Sigmoid colon (tissue), 6 donors: ENCODE measurements at regions not wholly inside any gene's neighbourhood (a gene's known extent, or its start where the extent isn't known, plus 50 kb on each side); places are given as distances from the start of the nearest gene placed in this dataset.

ENCODE experiments used
- DNase-seq: peaks from one replicate; pipeline ENCODE4 v3.0.0-alpha.2; 2019
- H3K27ac ChIP-seq, 4 donors: fragments of 200-600 bp; sonication (generic); one replicate each; pipeline ENCODE4 v1.5.1; 2016 to 2019; ENCODE audit warnings: mild to moderate bottlenecking in 1 of 4
- H3K27me3 ChIP-seq, 3 donors: fragments of 200-600 bp; sonication (generic); one replicate each; pipeline ENCODE4 v1.5.1; 2019; ENCODE audit warnings: mild to moderate bottlenecking in 1 of 3
- H3K36me3 ChIP-seq, 4 donors: fragments of 200-600 bp; sonication (generic); one replicate each; pipeline ENCODE4 v1.5.1; 2016 to 2019
- H3K4me1 ChIP-seq, 4 donors: fragments of 200-600 bp; sonication (generic); one replicate each; pipeline ENCODE4 v1.5.1; 2017 to 2019
- H3K4me3 ChIP-seq, 4 donors: fragments of 200-600 bp; sonication (generic); one replicate each; pipeline ENCODE4 v1.5.1; 2017 to 2019; ENCODE audit warnings: mild to moderate bottlenecking in 2 of 4, moderate library complexity in 1 of 4
- H3K9me3 ChIP-seq, 4 donors: fragments of 200-600 bp in 3 of 4; sonication (generic) in 3 of 4; one replicate each; pipeline versions ENCODE4 v1.5.1 to v1.6.1; 2013 to 2019
- CTCF ChIP-seq, 4 experiments: fragments of 450-650 bp in 3 of 4; fragments of 200-600 bp in 1 of 4; IDR thresholded peaks; one replicate each; pipeline ENCODE4 v1.5.1; 2016 to 2019; ENCODE audit warnings: antibody characterized with exemption in 4 of 4, mild to moderate bottlenecking in 3 of 4, moderate library complexity in 2 of 4
- EP300 ChIP-seq, 4 donors: sonication (generic); formaldehyde crosslinking; IDR thresholded peaks; one replicate each; pipeline ENCODE4 v1.6.1; 2017; ENCODE audit warnings: antibody characterized with exemption in 4 of 4
- POLR2A ChIP-seq, 2 donors: fragments of 450-650 bp; IDR thresholded peaks; one replicate each; pipeline ENCODE4 v1.6.1; 2016; ENCODE audit warnings: antibody characterized with exemption in 2 of 2, mild to moderate bottlenecking in 2 of 2, moderate library complexity in 2 of 2
- POLR2AphosphoS5 ChIP-seq, 4 donors: sonication (generic); formaldehyde crosslinking; IDR thresholded peaks; one replicate each; pipeline ENCODE4 v1.6.1; 2017; ENCODE audit warnings: antibody characterized with exemption in 4 of 4
- WGBS, 2 donors: extraction: QIAGEN DNeasy Blood & Tissue Kit; methylation state at CpG; one replicate each; pipeline ENCODE4 v1.1.7; 2013; 5-methylcytosine and 5-hydroxymethylcytosine counted together
- intact Hi-C: fragments of 100-400 bp; cut with DNase I; formaldehyde crosslinking; loops from one replicate; pipeline ENCODE4 v1.15.1; 2023
- donor health status: healthy with polysubstance abuse.
- donor health status: healthy.

GRCh38 chr12:114868995-114869834, 185.2 kb upstream of the TBX3 start:
- H3K4me1 ChIP-seq = peaks cover 0 to 3% (median 0%) of the 10 kb centered on the region in 4 donors

GRCh38 chr12:114866331-114866730, 182.4 kb upstream of the TBX3 start:
- Histone ChIP-seq H3K4me3 (no peak overlapping the region), H3K9me3 (peaks cover 0 to 1% (median 0%) of the 10 kb centered on the region in 4 donors), H3K4me1 (peaks cover 0 to 3% (median 0%) of the 10 kb centered on the region in 4 donors), H3K27me3 (no peaks in the 10 kb centered on the region), H3K36me3 (no peaks in the 10 kb centered on the region), H3K27ac (no peak overlapping the region)
- 91 to 92% methylated on average over 4 of the region's 4 CpGs for WGBS, 2 donors
- no peak for TF ChIP-seq POLR2AphosphoS5 (IDR thresholded peaks at IDR 0.05)
- TF ChIP-seq POLR2A (IDR thresholded peaks at IDR 0.05) = no peak
- no peak for TF ChIP-seq EP300 (IDR thresholded peaks at IDR 0.05)
- TF ChIP-seq CTCF (IDR thresholded peaks at IDR 0.05) = no peak
- DNase-seq = no peak
- intact Hi-C loops = no loop called here

More at GRCh38 chr12:114868995-114869834, 185.2 kb upstream of the TBX3 start:
- no peaks in the 10 kb centered on the region for H3K36me3 ChIP-seq
- TF ChIP-seq CTCF (IDR thresholded peaks at IDR 0.05) (no peak), POLR2AphosphoS5 (IDR thresholded peaks at IDR 0.05) (no peak), EP300 (IDR thresholded peaks at IDR 0.05) (no peak), POLR2A (IDR thresholded peaks at IDR 0.05) (no peak)
- no peak overlapping the region for H3K27ac ChIP-seq
- H3K4me3 ChIP-seq = no peak overlapping the region
- DNase-seq = no peak
- no peaks in the 10 kb centered on the region for H3K9me3 ChIP-seq
- intact Hi-C loops = no loop called here
- 33 to 38% methylated on average over 14 of the region's 14 CpGs for WGBS, 2 donors
- no peaks in the 10 kb centered on the region for H3K27me3 ChIP-seq

DNA sequence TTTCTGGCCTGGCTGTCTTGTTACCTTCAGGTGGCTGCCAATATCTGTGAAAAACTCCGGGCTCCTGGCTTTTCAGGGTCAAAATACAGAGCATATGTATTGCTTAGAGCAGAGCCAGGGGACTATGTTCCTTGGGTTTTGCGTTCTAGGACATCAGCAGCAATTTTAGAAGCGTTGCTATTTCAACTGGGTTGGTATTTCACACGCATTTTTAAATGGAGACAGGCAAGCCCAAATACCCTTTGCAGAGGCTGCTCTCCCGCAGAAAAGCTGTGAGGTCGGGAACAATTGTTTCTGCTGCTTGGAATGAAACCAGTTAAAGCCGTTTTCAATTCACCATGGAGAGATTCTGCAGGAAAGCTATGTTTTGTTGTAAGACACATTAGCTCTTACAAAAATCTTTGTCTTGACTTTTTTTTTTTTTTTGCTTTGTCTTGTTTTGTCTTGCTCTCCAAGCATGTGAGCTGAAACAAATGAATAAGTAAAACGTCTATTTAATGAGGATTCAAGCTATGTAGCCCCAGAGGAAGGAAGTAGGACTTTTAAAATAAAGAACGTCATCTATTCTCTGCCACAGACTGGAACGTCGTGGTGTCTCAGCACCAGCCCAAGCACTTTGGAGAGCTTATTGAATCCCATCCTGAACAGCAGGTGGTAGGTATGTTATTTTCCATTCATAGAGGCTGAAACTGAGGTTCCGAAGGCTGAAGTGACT, 181.0 kb upstream of the TBX3 start:
- WGBS, 2 donors = 43 to 77% methylated on average over 12 of the region's 12 CpGs
- H3K4me3 ChIP-seq = no peak overlapping the region
- TF ChIP-seq CTCF (IDR thresholded peaks at IDR 0.05) = no peak
- no peak for TF ChIP-seq POLR2AphosphoS5 (IDR thresholded peaks at IDR 0.05)
- TF ChIP-seq POLR2A (IDR thresholded peaks at IDR 0.05) = no peak
- no peak for TF ChIP-seq EP300 (IDR thresholded peaks at IDR 0.05)
- H3K36me3 ChIP-seq = no peaks in the 10 kb centered on the region
- no peak for DNase-seq
- H3K27me3 ChIP-seq = no peaks in the 10 kb centered on the region
- H3K9me3 ChIP-seq = peaks cover 0 to 4% (median 1%) of the 10 kb centered on the region in 4 donors
- H3K27ac ChIP-seq = no peak overlapping the region
- intact Hi-C loops = no loop called here
- H3K4me1 ChIP-seq = peaks cover 0 to 3% (median 0%) of the 10 kb centered on the region in 4 donors

DNA sequence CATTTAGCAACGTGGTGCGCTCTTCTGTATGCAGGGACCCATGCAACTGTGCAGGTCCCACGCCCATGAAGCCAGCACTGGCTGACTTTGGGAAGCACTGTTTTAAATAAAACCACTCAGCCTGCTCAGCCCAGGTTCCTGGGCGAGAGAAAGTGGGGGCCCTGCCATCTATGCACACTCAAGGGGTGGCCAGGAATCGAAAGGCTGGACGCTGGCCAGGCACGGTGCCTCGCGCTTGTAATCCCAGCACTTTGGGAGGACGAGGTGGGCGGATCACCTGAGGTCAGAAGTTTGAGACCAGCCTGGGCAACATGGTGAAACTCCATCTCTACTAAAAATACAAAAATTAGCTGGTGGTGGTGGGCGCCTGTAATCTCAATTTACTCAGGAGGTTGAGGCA, 179.9 kb upstream of the TBX3 start:
- H3K4me1 ChIP-seq = peaks cover 0 to 3% (median 0%) of the 10 kb centered on the region in 4 donors
- H3K27me3 ChIP-seq = no peaks in the 10 kb centered on the region
- H3K9me3 ChIP-seq = peaks cover 0 to 4% (median 1%) of the 10 kb centered on the region in 4 donors
- 85 to 91% methylated on average over 12 of the region's 12 CpGs for WGBS, 2 donors
- DNase-seq = no peak
- no peak overlapping the region for H3K4me3 ChIP-seq
- no peak overlapping the region for H3K27ac ChIP-seq
- TF ChIP-seq POLR2A (IDR thresholded peaks at IDR 0.05) (no peak), POLR2AphosphoS5 (IDR thresholded peaks at IDR 0.05) (no peak), EP300 (IDR thresholded peaks at IDR 0.05) (no peak), CTCF (IDR thresholded peaks at IDR 0.05) (no peak)
- H3K36me3 ChIP-seq = no peaks in the 10 kb centered on the region
- intact Hi-C loops = no loop called here
